Vagina (tissue), 2 donors: ENCODE measurements at regions not wholly inside any gene's neighbourhood (a gene's known extent, or its start where the extent isn't known, plus 50 kb on each side); places are given as distances from the start of the nearest gene placed in this dataset.

Source experiments
- DNase-seq, 2 donors: peaks; one replicate each; pipeline ENCODE4 v3.0.0-alpha.2; 2017; ENCODE audit errors: extremely low spot score in 2 of 2
- H3K27ac ChIP-seq: fragments of 200-600 bp; sonication (generic); one replicate; pipeline ENCODE4 v1.5.1; 2019
- H3K27me3 ChIP-seq: fragments of 200-600 bp; sonication (generic); one replicate; pipeline ENCODE4 v1.5.1; 2019
- H3K36me3 ChIP-seq, 2 donors: fragments of 200-600 bp; sonication (generic); one replicate each; pipeline ENCODE4 v1.5.1; 2017 to 2019
- H3K4me1 ChIP-seq: fragments of 200-600 bp; sonication (generic); one replicate; pipeline ENCODE4 v1.5.1; 2019
- H3K4me3 ChIP-seq, 2 donors: fragments of 200-600 bp; sonication (generic); 1 replicate in 1 of 2; 2 replicates in 1 of 2; pipeline ENCODE4 v1.5.1; 2016 to 2019
- H3K9me3 ChIP-seq: fragments of 200-600 bp; sonication (generic); one replicate; pipeline ENCODE4 v1.5.1; 2019
- CTCF ChIP-seq, 3 experiments: fragments of 450-650 bp in 2 of 3; fragments of 200-600 bp in 1 of 3; sonication (generic) in 1 of 3; IDR thresholded peaks; one replicate each; pipeline ENCODE4 v1.5.1; 2017 to 2019; ENCODE audit warnings: antibody characterized with exemption in 3 of 3, mild to moderate bottlenecking in 2 of 3, moderate library complexity in 2 of 3
- POLR2A ChIP-seq, 2 donors: fragments of 450-650 bp; IDR thresholded peaks; one replicate each; pipeline ENCODE4 v1.6.1; 2017; ENCODE audit warnings: antibody characterized with exemption in 2 of 2, mild to moderate bottlenecking in 2 of 2, moderate library complexity in 2 of 2
- POLR2AphosphoS5 ChIP-seq, 2 donors: sonication (generic); formaldehyde crosslinking; IDR thresholded peaks; one replicate each; pipeline ENCODE4 v1.9.0; 2017; ENCODE audit warnings: antibody characterized with exemption in 2 of 2, mild to moderate bottlenecking in 2 of 2, low read depth in 1 of 2; ENCODE audit not compliant: insufficient read depth in 1 of 2
- intact Hi-C: fragments of 100-400 bp; cut with DNase I; formaldehyde crosslinking; loops from one replicate; pipeline ENCODE4 v1.15.1; 2023

- intact Hi-C loops = no loop called here
- Histone ChIP-seq H3K4me1 (no peaks in the 10 kb centered on the region), H3K27ac (no peak overlapping the region), H3K36me3 (no peaks in the 10 kb centered on the region), H3K9me3 (no peaks in the 10 kb centered on the region), H3K27me3 (no peaks in the 10 kb centered on the region), H3K4me3 (no peak overlapping the region)
- no peak for TF ChIP-seq CTCF (IDR thresholded peaks at IDR 0.05)
- no peak for TF ChIP-seq POLR2A (IDR thresholded peaks at IDR 0.05)
- TF ChIP-seq POLR2AphosphoS5 (IDR thresholded peaks at IDR 0.05; ENCODE audit: insufficient read depth in 1 of 2, low read depth in 1 of 2) = no peak
- DNase-seq = no peak
Observed at GRCh38 chr4:128338634-128339355, 51.2 kb upstream of the PGRMC2 start.

- TF ChIP-seq POLR2AphosphoS5 (IDR thresholded peaks at IDR 0.05; ENCODE audit: insufficient read depth in 1 of 2, low read depth in 1 of 2) = no peak
- no peak for TF ChIP-seq POLR2A (IDR thresholded peaks at IDR 0.05)
- TF ChIP-seq CTCF (IDR thresholded peaks at IDR 0.05) = no peak
- H3K4me1 ChIP-seq = no peaks in the 10 kb centered on the region
- no peak overlapping the region for H3K27ac ChIP-seq
- no peak overlapping the region for H3K4me3 ChIP-seq
- H3K27me3 ChIP-seq = no peaks in the 10 kb centered on the region
- intact Hi-C loops = no loop called here
- no peaks in the 10 kb centered on the region for H3K36me3 ChIP-seq
- no peaks in the 10 kb centered on the region for H3K9me3 ChIP-seq
- DNase-seq = no peak
Observed at GRCh38 chr4:128337863-128338262, 50.2 kb upstream of the PGRMC2 start.
